Stimulated activated CD4-positive, alpha-beta T cell treated with anti-CD3 and anti-CD28 coated beads, Interleukin-1b, Interleukin-23, amount 100 ng/mL, for 4 hours (primary cell): ENCODE measurements at regions not wholly inside any gene's neighbourhood (a gene's known extent, or its start where the extent isn't known, plus 50 kb on each side); places are given as distances from the start of the nearest gene placed in this dataset.

ENCODE experiments used
- DNase-seq, 2 donors: peaks; one replicate each; pipeline ENCODE4 v3.0.0-alpha.2; 2020; ENCODE audit warnings: low read depth in 2 of 2

DNA sequence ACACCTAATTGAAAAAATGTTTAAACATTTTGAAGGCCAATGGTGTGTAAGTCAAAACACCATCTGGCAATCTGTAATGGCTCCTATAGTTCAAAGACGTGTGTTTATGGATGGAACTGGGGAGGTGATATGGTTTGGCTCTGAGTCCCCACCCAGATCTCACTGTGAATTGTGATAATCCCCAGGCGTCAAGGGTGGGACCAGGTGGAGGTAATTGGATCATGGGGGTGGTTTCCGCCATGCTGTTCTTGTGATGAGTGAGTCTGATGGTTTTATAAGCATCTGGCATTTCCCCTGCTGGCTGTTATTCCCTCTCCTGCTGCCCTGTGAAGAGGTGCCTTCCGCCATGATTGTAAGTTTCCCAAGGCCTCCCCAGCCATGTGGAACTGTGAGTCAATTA, 52.2 kb downstream of the ADRA2C start:
- DNase-seq, result no peak

DNA sequence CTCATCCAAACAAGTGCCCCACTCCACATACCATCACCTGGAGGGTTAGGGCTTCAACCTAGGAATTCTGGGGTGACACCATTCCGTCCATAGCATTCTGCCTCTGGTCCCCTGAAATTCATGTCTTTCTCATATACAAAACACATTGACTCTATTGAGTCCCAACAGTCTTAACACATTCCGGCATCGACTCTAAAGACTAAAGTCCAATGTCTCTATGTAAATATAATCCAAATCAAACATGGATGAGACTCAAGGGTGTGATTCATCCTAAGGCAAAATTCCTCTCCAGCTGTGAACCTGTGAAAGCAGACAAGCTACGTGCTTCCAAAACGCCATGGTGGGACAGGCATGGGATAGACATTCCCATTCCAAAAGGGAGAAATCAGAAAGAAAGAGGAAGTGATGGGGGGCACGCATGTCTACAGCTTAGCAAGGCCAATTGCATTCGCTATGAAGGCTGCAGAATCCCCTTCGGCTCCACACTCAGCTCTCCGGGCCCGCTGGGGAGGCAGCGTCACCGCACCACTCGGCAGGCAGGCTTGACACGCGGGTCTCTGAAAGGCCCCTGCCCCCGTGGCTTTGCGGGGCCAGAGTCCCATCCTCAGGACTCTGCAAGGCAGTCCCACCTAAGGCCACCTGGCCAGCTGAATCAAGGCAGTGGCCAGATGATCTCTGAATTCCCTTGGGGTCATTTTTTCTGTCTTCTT, 53.2 kb downstream of the ADRA2C start:
- no peak for DNase-seq

DNA sequence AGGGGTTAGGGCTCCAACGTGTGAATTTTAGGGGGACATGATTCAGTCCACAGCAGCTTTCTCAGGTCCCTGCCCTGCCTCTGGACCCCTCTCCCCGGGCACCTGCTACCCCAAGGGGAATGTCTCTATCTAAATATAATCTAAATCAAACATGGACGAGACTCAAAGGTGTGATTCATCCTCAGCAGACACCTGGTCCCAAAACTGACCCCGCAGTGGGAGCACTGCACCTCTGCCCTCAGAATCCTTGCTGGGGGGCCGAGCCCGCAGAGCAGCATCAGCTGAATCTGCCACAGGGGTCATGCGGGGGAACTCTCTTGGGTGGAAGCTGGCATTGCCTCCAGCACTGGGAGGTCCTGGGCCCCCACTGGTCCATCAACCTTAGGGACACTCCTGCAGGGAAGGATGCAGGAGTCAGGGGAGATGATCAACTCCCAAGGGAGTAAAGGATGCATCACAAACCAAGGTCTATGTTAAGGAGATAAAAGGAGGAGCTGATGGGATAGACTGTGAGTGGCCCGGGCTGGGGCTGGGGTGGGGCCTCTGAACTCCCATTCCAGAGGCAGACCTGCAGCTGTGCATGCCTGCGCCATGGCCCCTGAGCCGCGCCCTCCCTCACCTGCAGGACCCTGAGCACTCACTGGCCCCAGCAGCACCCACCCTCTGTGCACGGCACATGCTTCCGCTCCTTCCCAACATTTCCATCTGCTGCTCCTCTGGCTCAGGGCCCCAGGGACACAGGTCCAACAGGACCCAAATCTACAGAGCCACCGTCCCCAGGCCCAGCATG, 54.0 kb downstream of the ADRA2C start:
- DNase-seq, result no peak

DNA sequence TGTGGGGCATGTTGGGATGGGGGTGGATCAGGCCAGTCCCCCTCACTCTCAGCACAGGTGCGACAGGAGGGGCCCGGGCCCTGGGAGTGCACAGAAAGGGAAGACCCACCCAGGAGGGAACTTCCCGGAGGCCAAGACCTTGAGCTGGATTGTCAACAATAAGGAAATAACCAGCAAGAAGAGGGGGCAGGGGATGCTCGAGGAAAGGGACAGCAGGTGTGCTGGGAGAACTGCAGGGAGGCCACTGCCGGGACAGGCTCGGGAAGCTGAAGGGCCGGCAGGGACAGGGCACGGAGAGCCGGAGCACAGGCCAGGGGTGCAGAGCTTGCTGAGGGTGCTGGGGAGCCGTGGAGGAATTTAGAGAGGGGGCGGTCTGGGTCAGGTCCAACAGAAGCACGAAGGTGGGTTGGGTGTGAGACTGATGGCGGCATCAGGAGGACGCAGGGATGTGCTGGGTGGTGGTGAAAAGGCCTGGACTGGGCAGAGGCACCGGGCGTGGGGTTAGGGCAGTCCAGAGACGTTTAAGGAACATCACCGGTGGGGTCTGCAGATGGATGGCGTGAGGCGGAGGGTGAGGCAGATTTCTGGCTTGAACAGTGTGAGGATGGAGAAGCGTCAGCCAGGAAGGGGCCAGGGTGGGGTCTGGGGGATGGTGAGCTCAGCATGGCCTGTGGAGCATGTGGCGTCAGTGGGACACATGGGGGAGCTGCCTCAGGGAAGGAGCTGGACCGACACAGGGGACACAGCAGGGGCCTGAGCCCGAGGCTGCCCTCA, 54.8 kb downstream of the ADRA2C start:
- no peak for DNase-seq

DNA sequence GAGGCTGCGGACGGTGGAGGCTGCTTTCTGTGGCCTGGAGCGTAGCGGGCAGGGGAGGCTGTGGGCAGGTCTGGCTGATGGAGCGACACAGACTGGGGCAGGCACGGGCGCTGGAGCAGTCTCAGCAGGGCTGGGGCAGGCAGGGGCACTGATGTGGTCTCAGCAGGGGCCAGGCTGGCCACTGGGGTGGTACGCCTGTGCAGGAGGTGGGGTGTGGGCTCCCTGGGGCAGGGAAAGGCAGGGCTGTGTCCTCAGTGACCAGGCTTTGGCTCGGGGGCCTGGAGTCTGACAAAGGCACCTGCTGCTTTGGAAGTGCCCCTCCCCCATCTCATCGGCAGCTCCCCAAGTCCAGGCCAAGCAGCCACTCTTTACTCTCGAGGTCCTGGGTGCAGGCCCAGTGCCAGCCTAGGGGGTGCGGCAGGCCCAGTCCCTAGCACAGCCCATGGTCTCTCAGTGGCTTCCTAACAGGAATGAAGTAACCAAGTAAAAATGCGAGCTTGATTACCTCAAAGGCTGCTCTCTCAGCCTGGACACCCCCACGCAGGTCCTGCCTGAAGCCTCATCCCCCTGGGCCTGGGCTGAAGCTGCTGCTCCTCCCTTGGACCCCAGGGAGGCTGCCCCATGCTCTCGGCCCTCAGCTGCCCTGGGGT, 55.5 kb downstream of the ADRA2C start:
- no peak for DNase-seq

DNA sequence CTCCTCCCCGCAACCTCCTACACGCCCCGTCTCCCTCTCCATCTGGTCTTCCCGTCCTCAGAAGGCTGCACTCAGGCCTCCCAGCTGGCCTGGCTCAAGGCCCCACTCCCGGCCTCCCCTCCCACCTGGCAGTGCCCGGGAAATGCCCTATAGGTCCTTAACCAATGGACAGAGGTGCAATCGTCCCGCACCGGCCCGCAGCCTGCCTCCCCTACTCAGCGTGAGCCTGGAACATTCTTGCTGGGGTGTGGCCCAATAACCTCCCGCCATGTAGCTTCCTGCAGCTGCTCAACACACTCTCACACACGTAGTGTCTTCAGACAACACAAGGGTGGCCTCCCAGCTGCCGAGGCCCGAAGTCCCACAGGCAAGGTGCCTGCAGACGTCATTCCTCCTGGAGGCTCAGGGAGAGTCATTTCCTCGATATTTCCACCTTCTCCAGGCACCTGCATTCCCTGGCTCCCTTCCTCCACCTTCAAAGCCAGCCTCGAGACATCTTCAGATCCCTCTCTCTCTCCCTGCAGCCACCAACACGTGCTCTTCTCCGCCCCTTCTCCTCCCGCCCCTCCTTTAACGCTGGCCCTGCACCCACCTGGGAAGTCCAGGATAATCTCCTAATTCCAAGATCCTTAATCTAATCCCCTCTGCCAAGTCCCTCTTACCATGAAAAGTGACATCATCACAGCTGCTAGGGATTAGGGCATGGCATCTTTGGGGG, 56.2 kb downstream of the ADRA2C start:
- DNase-seq, result no peak

DNA sequence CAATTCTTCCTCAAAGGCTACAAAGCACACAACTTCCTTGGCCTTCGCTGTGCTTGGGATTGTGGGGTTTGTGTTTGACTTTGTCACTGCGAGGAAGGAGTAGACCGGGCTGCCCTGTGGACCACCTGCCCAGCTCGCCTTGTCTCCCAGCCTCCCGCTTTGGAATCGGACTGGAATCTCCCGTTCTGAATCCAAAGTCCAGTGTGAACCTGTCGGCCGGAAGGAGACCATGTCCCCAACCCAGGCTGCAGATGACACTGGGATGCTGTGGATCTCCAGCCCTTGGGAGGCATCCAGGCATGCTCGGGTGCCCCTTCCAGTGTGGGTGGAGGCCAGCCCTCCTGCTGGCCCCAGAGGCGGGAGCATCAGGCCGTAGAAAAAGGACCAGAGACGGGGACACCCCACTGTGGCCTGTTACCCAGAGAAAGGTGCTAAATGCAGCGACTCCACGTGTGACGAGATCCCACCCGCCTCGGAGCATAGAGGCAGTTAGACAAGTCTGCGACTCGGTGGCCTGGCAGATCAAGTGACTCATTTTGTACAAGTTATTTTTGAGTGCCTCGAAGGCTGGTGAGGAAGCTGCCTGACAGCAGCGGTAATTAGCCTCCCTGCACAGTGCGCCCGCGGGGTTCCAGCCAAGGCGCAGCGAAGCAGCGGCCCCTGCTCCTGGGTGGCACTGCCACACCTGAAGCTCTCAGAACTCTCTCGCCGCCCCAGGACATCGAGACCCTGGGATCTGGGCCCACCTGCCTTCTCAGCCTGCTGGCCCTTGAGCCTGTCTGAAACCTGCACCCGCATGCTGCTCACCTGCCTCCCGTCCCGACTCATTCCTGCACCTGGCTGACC, 57.5 kb downstream of the ADRA2C start:
- no peak for DNase-seq

DNA sequence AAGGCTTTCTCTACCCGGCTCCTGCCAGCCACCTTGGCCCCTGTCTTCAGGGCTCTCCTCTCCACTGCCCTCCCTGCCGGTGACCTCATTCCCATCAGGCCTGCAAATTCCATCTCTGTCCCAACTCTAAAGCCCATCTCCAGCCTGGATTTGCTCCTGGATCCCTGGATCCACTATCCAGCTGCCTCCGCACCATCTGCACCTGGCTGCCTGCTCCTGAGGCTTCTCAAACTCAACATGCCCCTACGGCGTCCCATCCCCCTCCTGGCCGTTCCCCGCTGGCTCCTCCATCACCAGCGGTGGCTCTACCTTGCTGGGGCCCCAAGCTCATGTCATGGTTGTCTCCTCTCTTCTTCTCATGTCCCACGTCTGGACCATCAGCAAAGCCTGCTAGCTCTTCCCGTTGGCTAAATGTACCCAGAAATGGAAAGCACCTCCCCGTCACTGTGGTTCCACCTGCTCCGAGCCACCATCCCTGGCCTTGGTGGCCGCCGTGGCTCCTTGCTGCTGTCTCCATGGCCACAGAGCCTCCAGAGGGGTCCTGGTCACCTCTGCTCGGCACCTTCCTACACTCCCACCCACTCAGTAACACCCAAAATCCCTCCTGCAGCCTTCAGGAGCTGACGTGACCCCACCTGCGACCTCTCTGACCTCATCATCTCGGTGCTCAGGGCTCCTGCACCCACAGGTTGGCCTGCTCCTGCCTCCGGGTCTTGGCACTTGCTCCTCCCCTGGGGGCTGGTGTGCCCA, 58.5 kb downstream of the ADRA2C start:
- no peak for DNase-seq

DNA sequence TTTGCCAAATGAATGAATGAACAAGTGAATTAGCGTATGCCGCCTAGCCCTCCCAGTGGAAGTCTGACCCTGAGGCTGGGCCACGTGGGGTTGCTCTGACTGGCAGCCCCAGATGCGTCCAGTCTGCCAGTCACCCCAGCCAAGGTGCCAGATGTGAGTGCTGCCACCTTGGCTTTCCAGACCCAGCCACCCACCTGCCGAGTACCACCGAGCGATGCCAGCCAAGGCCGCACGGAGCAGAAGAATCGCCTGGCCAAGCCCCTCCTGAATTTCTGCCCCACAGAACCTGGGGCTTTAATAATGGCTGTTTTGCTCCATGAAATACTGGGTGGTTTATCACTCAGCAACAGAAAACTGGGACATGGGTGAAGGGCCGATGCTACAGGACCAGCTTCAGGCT, 59.3 kb downstream of the ADRA2C start:
- DNase-seq, result no peak

DNA sequence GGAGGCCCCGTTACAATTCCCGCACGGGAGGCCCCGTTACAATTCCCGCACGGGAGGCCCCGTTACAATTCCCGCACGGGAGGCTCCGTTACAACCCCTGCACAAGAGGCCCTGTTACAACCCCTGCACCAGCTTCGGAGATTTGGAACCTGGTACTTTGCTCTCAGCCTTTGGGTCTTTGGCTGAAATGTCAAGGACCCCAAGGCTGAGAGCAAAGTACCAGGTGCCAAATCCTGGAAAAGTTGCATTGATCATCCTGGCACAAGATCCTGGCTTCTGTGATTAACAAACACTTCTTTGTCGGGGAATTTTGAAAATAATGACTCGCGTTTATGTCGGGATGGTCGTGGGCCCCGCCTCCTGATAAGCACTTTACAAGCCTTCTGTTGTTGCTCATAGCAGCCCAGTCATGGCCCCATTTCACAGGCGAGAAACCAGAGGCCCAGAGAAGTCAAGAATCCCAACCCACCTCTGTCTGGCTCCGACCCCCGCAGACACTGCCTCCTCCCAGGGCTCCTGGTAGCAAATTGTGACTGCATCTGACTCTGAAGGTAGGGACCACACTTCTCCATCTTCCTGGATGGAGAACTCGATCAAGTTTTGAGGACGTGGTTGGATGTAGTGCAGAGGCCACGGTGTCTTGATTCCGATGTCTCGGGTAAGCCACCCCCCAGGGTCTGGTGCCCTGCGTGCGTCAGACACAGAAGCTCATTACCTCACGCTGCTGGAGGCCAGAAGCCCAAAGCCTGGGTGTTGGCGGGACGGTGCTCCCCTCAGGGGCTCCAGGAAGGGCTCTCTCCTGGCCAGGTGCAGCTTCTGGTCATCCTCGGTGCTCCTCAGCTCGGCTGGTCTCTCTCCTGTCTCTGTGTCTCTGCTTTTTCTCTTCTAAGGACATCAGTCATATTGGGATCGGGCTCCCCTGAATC, 60.3 kb downstream of the ADRA2C start:
- DNase-seq, result no peak

DNA sequence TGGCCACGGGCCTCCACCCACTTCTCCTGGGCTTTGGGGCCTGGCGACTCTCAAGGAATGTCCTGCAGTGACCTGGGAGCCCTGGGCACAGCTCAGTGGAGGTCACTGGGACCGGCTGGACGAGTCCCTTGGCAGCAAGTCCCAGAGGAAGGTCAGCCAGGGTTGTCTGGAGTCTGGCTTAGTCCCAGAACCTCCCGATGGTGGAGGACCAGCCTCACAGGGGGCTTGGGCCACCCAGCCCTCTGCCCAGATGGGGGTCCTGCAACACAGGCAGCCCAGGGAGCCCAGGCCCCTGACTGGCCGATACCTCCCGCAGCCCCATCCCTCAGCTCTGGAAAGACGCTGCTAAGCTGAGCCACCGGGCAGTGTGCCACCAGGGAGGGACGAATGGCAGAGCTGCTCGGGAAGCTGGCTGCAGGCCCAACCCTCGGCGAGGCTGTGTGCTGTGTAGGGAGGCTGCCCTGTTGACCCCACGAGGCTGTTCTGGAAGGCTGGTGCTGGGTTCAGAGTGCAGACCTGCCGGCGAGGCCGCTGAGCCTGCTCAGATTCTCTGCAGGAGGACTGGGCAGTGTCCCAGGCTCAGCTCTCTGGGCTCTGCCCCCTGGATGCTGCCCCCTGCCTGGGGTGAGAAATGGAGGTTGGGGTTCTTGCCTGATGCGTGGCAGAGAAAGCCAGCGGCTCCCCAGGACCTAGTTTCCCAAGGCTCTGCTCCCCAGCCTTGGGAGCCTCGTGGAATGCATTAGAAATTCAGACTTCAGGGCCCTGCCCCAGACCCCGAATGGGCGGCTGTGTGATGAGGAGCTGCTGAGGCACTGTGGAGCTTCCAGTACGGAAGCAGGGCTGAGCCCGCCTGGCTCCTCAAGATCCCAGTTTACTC, 61.7 kb downstream of the ADRA2C start:
- DNase-seq, result no peak

DNA sequence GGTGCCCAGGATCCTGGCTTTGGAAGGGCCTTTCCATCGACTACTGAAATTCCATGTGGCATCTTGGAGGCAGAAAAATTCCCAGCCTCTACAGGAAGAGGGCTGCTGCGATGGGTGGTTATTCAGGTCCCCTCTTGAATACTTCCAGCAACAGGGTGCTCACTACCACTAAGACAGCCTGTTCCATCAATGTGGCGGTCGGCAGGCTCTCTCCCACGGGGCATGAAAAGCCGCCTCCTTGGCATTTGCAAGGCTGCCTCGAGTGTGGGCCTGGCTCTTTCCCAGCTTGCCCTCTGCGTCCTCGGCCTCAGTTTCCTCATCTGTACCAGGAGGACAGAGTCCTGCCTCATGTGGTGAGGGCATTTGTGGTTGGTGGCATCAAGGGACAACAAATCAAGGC, 62.4 kb downstream of the ADRA2C start:
- DNase-seq, result no peak

DNA sequence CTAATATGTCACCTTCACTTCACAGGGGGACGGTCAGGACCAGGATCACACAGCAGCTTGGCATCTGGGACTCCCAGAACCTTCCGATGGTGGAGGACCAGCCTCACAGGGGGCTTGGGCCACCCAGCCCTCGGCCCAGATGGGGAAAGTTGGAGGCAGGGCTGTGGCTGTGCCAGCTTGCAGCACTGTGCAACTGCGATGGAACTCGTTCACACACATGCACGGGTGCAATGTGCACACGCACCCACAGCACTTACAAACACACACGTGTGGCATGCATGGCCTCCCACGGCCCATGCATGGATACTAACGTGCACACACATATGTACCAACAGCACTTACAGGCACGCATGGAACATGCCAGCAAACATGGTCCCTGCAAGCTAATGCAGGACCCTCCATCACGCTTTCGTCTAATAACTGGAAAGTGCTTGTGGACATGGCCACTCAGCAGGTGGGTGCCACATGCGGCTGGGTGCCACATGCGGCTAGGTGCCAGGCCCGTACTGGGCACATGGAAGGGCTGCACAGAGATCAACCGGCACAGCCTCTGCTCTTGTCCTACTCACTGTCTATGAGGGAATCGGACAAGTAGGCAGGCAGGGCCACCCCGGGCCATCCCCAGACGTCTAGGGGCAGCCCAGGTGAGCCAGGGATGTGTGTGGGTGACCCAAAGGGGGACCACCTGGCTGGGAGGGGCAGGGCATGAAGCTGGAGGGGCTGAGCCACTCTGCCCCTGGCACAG, 63.2 kb downstream of the ADRA2C start:
- no peak for DNase-seq

DNA sequence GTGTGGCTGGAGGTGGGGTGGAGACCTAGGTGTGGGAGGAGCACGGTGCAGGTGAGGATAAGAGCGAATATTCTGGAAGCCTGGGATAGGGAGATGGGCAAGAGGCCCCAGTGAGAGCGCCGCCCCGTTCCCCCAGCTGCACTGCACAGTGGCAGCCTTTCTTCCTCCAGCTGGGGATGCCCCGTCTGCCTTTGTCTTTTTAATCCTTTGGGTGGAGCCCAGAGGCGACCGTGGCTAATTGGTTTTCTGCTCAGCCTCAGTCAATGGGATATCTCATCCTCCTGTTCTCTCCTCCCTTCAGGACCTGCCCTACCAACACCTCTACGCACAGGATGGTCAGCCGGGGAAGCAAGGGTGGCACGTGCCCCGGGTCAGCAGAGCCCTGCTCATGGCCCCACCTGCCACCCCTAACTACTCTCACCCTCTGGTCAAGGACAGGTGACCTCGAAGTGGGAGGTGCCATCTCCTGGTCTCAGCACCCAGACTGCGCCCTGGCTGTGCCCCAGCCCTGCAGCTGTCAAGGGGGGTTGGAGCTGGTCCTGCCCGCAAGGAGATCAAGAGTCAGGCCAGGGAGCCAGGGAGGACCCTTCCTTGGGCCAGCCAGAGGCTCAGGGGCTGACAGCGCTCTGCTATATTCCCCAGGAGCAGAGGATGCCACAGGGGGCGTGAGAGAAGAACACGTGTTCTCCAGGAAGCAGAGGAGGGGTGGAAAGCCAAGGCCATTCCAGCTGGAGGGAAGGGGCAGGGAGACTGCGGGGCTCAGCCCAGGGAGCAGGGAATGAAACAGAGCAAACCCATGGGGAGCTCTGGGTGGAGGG, 64.0 kb downstream of the ADRA2C start:
- DNase-seq, result no peak

DNA sequence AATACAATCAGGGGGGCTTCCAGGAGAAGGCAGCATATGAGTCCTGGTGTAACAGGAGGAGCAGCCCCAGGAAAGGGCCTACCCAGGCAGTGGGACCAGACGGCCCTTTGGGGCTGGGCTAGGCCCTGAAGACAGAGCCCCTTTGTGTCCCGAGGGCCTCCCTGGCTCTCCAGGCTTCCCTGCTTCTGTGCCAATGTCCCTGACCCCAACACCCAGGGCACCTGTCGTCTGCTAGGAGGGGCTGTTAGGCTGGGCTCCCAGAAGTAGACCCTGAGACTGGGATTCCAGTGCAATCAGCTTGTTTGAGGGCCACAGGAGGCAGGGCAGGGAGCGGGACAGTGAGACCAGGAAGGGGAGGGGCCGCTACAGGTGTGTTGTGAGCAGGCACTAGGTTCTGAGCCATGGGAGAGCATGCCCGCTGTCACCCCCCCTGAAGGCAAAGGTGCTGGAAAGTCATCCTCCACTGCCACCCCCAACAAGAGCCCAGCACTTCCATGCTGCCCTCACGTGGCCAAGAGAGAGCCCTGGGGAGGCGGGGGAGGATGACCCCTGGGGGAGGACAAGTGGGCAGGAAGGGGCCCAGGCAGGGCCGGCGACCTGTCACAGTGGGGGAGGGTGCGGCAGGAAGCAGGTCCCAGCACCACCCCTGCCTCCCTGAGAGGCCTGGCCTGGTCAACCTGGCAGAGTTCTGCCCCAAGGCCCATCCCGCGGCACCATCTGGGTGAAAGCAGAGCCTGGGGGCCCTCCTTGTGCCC, 64.8 kb downstream of the ADRA2C start:
- DNase-seq, result no peak
